ENCODE measurements at regions not wholly inside any gene's neighbourhood (a gene's known extent, or its start where the extent isn't known, plus 50 kb on each side); places are given as distances from the start of the nearest gene placed in this dataset.

DNA sequence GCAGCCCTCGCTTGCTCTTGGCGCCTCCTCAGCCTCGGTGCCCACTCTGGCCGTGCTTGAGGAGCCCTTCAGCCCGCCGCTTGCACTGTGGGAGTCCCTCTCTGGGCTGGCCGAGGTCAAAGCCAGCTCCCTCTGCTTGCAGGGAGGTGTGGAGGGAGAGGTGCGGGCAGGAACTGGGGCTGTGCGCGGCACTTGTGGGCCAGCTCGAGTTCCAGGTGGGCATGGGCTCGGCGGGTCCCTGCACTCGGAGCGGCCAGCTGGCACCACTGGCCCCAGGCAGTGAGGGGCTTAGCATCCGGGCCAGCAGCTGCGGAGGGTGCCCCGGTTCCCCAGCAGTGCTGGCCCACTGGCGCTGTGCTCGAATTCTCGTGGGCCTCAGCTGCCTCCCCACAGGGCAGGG, 152.1 kb upstream of the SEMA3C start:
- TF ChIP-seq, protein P1, sequence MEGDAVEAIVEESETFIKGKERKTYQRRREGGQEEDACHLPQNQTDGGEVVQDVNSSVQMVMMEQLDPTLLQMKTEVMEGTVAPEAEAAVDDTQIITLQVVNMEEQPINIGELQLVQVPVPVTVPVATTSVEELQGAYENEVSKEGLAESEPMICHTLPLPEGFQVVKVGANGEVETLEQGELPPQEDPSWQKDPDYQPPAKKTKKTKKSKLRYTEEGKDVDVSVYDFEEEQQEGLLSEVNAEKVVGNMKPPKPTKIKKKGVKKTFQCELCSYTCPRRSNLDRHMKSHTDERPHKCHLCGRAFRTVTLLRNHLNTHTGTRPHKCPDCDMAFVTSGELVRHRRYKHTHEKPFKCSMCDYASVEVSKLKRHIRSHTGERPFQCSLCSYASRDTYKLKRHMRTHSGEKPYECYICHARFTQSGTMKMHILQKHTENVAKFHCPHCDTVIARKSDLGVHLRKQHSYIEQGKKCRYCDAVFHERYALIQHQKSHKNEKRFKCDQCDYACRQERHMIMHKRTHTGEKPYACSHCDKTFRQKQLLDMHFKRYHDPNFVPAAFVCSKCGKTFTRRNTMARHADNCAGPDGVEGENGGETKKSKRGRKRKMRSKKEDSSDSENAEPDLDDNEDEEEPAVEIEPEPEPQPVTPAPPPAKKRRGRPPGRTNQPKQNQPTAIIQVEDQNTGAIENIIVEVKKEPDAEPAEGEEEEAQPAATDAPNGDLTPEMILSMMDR (IDR thresholded peaks at IDR 0.05), result no peak
- TF ChIP-seq POLR2AphosphoS5 (IDR thresholded peaks at IDR 0.05; ENCODE audit: insufficient read depth in 1 of 2, low read depth in 1 of 2), result no peak
